SU-DHL-6 (cell line): ENCODE measurements at regions not wholly inside any gene's neighbourhood (a gene's known extent, or its start where the extent isn't known, plus 50 kb on each side); places are given as distances from the start of the nearest gene placed in this dataset.

ENCODE experiments used
- CTCF ChIP-seq: fragments of 200-600 bp; sonication (generic); IDR thresholded peaks from one replicate; pipeline ENCODE4 v1.5.1; 2017; ENCODE audit warnings: antibody characterized with exemption, mild to moderate bottlenecking, low read length, moderate library complexity; ENCODE audit not compliant: insufficient read depth, poor library complexity, severe bottlenecking
- EZH2phosphoT487 ChIP-seq: fragments of 200-600 bp; sonication (generic), shearing (Covaris generic); conservative IDR thresholded peaks from 2 replicates; pipeline ENCODE4 v1.6.1; 2018; ENCODE audit warnings: mild to moderate bottlenecking, antibody characterized with exemption, low read length, moderate library complexity, mixed read lengths

- TF ChIP-seq CTCF (peak; percentile 34), EZH2phosphoT487 (no peak)
These were observed 66.7 kb upstream of the PITRM1 start for GRCh38 chr10:3239066-3239919.
